GM06990 (cell line): ENCODE measurements at regions not wholly inside any gene's neighbourhood (a gene's known extent, or its start where the extent isn't known, plus 50 kb on each side); places are given as distances from the start of the nearest gene placed in this dataset.
A peak's percentile ranks its signal among the peaks of the same experiment; 100 is the strongest.

Experiments
- DNase-seq: peaks from one replicate; pipeline ENCODE4 v3.0.0-alpha.2; 2011; ENCODE audit not compliant: insufficient read length; ENCODE audit errors: extremely low read depth
- H3K27me3 ChIP-seq: replicated peaks from 2 replicates; pipeline ENCODE4 v1.6.0; 2011; ENCODE audit warnings: low read length; ENCODE audit not compliant: control insufficient read depth, insufficient read depth
- H3K36me3 ChIP-seq: 2 replicates; pipeline ENCODE4 v1.5.1; 2011; ENCODE audit warnings: low read length; ENCODE audit not compliant: control insufficient read depth, insufficient read depth
- H3K4me3 ChIP-seq: replicated peaks from 2 replicates; pipeline ENCODE4 v1.5.1; 2011; ENCODE audit warnings: low read depth, mild to moderate bottlenecking, control low read depth, low read length
- TF ChIP-seq, protein P1 (sequence below): IDR thresholded peaks from 2 replicates; pipeline ENCODE4 v1.5.1; 2011; ENCODE audit warnings: low read length, control low read depth, mild to moderate bottlenecking, inconsistent platforms; ENCODE audit not compliant: insufficient read depth, poor library complexity, severe bottlenecking

DNA sequence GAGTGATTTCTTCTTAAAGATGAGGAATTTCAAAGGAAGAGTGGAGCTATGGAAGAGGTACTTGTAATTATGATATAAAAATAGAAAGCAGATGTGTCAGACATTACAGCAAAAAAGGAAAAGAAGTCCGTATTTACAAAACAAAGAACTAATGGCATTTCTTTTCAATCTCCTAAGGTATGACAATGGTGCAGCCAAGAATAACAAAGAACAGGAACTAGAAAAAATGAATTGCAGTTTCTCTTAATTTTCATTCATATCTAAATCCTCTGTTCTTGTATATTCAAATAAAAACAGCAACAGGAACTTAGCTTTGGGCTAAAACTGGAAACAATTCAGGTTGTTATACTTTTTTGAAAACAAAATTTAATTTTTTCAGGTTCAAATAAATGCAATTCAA lies 105.1 kb downstream of the SPRY1 start:
- DNase-seq, result no peak
- Histone ChIP-seq H3K4me3 (no peak overlapping the region), H3K27me3 (no peaks in the 10 kb centered on the region), H3K36me3 (no peaks in the 10 kb centered on the region)
- TF ChIP-seq, protein P1, sequence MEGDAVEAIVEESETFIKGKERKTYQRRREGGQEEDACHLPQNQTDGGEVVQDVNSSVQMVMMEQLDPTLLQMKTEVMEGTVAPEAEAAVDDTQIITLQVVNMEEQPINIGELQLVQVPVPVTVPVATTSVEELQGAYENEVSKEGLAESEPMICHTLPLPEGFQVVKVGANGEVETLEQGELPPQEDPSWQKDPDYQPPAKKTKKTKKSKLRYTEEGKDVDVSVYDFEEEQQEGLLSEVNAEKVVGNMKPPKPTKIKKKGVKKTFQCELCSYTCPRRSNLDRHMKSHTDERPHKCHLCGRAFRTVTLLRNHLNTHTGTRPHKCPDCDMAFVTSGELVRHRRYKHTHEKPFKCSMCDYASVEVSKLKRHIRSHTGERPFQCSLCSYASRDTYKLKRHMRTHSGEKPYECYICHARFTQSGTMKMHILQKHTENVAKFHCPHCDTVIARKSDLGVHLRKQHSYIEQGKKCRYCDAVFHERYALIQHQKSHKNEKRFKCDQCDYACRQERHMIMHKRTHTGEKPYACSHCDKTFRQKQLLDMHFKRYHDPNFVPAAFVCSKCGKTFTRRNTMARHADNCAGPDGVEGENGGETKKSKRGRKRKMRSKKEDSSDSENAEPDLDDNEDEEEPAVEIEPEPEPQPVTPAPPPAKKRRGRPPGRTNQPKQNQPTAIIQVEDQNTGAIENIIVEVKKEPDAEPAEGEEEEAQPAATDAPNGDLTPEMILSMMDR, result no peak

DNA sequence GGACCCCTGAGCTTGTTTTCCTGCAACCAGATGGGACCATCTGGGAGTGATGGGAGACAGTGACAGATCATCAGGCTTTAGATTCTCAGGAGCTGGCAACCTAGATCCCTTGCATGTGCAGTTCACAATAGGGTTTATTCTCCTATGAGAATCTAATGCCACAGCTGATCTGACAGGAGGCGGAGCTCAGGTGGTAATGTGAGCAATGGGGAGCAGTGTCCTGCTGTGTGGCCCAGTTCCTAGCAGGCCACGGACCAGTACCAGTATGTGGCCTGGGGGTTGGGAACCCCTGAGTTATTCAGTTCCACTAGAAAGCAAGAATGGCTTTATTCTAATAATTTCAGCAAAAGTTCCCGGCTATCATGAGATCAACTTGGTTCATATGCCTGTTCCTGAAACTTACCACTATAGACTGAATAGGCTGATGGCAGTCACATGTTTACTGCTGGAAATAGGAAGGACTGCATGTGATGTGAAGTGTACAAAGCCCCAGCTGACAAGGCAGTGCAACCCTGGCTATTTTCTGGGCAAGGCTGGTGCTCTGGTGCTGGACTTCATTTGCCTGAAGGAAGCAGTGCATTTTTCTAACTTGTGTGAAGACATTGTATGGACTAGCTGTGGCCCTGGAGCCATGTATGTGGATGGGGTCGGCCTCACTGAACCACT lies 107.2 kb downstream of the SPRY1 start:
- TF ChIP-seq, protein P1, result no peak
- H3K4me3 ChIP-seq, result no peak overlapping the region

DNA sequence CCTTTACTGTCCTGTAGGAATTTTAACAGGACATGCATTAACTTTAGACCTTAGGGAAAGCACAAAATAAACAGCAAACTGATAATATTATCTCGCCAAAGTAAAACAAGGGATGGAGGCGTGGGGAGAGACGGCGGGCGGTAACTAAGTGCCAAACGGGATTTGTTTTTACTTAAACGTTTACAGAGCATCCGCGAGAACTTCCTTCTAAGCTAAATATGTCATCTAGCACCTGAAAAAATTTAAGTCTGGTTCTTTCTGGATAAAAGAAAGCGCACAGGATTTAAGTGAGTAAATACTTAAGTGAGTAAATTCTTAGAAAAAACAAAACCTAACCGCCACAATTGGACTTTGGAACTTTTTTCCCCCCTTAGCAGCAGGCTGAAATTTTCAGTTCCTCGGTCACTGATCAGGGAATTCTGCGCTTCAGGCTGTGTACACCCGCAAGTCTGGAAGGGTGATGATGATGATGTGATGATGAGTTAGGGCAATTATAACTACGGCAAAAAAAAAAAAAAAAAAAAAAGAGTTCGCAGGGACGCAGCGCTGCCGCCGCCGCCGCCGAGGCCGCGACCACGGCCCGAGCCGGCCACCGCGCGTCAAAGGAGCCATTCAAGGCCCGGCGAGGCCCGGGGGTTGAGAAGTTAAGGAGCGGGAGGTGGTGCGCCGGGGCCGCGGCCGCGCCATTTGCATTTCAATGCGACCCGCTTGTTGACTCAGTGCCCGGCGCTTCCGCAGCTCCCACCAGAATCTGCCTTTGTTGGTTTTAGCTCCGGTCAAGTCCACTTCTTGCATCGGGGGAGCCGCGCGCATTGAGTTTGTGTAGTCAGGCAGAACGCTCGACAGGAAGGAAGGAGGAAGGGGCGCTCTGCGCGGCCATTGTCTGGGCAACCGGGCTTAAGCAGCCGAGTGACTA lies 108.8 kb downstream of the SPRY1 start:
- peak; percentile 47 for DNase-seq
- no peaks in the 10 kb centered on the region; the same call in 1 of the 2 replicates for H3K27me3 ChIP-seq
- no peaks in the 10 kb centered on the region for H3K36me3 ChIP-seq
- TF ChIP-seq, protein P1, result no peak
- peak overlapping the region; percentile 43 for H3K4me3 ChIP-seq

More for the DNA sequence above, 107.2 kb downstream of the SPRY1 start:
- no peaks in the 10 kb centered on the region for H3K36me3 ChIP-seq
- DNase-seq, result no peak
- H3K27me3 ChIP-seq, result no peaks in the 10 kb centered on the region; the same call in 1 of the 2 replicates

DNA sequence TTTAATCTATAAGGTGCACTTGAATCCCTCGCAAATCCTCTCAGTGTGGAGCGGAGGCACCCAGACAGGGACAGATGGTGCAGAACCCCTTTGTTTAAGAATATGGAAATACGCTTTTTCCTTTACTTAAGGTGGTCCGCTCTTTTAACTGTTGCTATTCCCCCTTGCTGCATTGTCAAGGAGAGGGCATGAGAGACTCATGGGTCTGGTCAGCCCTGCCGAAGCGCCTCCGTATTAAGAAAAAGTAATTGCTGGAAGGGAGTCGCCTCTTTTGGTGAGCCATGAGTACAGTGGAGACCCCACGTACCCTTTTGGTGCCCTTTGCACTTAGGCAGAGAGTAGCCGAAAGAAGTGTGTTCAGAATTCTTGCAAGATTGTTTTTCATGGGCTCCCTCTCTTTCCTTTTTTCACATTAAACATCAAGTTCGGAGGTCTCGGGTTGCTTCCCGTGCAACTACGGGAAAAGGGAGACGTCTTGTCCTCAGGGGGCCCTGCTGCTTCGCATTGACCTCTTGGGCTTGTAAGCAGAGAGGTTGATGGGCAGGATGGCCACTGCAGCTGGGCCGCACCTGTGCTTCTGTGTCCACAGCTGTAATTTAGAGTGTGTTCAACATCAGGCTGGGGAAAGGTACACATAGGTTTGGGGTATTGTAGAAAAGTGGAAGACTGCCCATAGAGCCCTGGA lies 109.6 kb downstream of the SPRY1 start:
- Histone ChIP-seq H3K4me3 (no peak overlapping the region), H3K36me3 (no peaks in the 10 kb centered on the region), H3K27me3 (no peaks in the 10 kb centered on the region; the same call in 1 of the 2 replicates)
- TF ChIP-seq, protein P1, result no peak
- DNase-seq, result no peak

DNA sequence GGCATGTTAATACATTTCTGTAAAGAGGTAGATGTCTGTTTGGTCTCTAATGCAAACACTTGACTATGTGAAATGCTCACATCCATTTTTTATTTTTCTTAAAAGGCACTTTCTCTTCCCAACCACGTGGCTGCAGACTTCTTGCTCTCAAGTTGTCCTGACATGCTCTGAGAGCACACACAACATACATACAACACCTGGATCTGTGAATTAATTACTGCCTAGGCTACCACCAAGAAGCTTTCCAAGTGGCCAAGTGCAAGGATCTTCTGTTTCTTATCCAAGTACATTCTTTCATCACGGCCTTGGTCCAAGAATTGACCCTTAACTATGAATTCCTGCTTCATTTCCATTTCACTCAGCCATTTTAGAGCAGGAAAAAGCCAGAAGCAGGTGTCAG lies 110.8 kb downstream of the SPRY1 start:
- TF ChIP-seq, protein P1, result no peak
- no peak for DNase-seq
- Histone ChIP-seq H3K36me3 (no peaks in the 10 kb centered on the region), H3K4me3 (no peak overlapping the region), H3K27me3 (no peaks in the 10 kb centered on the region; the same call in 1 of the 2 replicates)
